ENCODE measurements at regions not wholly inside any gene's neighbourhood (a gene's known extent, or its start where the extent isn't known, plus 50 kb on each side); places are given as distances from the start of the nearest gene placed in this dataset.

DNA sequence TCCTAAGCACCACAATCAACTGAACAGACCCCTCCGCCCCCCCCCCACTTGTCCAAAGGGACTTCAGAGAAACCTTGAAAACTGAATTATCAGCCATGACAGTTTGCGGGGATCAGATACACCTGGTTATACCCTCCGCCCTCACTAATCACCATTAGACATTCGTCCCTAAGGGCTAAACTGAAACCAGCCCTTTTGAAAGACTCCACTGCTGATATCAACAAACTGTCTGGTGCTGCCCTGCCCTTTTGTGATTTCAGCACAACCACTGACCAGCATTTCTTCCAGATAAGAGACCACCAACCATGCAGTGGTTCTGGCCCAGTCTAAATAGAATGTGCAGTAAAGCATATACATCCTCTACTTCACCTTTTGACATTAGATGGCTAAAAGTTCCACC is 1422.9 kb downstream of the EFNB2 start:
- TF ChIP-seq, protein P1, sequence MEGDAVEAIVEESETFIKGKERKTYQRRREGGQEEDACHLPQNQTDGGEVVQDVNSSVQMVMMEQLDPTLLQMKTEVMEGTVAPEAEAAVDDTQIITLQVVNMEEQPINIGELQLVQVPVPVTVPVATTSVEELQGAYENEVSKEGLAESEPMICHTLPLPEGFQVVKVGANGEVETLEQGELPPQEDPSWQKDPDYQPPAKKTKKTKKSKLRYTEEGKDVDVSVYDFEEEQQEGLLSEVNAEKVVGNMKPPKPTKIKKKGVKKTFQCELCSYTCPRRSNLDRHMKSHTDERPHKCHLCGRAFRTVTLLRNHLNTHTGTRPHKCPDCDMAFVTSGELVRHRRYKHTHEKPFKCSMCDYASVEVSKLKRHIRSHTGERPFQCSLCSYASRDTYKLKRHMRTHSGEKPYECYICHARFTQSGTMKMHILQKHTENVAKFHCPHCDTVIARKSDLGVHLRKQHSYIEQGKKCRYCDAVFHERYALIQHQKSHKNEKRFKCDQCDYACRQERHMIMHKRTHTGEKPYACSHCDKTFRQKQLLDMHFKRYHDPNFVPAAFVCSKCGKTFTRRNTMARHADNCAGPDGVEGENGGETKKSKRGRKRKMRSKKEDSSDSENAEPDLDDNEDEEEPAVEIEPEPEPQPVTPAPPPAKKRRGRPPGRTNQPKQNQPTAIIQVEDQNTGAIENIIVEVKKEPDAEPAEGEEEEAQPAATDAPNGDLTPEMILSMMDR (IDR thresholded peaks at IDR 0.05; ENCODE audit: borderline replicate concordance, extremely low read depth, low read length, poor library complexity, severe bottlenecking) = no peak
- no peak for TF ChIP-seq EZH2 (IDR thresholded peaks at IDR 0.05; ENCODE audit: borderline replicate concordance, low read depth, low read length, severe bottlenecking)
